ENCODE measurements at regions not wholly inside any gene's neighbourhood (a gene's known extent, or its start where the extent isn't known, plus 50 kb on each side); places are given as distances from the start of the nearest gene placed in this dataset.

GRCh38 chrX:10072786-10073568, 83.8 kb upstream of the CLCN4 start:
- DNase-seq = no peak

DNA sequence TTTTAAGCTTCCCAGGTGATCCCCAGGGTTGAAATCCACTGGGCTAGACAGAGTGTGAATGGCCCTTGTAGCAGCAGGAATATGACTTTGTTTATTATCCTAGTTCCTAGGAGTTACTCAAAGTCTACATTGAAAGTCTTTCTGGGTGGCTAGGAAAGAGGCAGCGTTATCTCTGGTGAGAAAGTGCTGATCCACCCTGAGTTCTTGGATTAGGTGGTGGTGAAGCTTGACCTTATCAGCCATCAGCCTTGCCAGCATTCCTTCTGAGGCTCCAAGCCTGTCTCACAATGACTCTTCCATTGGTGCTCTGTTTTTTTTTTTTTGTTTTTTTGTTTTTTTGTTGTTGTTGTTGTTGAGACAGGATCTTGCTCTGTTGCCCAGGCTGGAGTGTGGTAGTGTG, 83.1 kb upstream of the CLCN4 start:
- DNase-seq = no peak
- POLR2A ChIA-PET = no interaction called here
- Histone ChIP-seq H3K27me3 (replicated peaks in 2 of 5; ENCODE audit: control insufficient read depth in 4 of 5, insufficient read depth in 5 of 5, low read length in 4 of 5) (no peaks in the 10 kb centered on the region), H3K4me3 (ENCODE audit: control insufficient read depth in 1 of 7, extremely low read depth in 1 of 7, insufficient read depth in 4 of 7, low read depth in 2 of 7, low read length in 6 of 7) (no peak overlapping the region), H3K4me1 (ENCODE audit: control extremely low read depth in 1 of 4, control insufficient read depth in 4 of 4, insufficient read depth in 4 of 4, low read length in 3 of 4) (no peaks in the 10 kb centered on the region), H3K9me3 (ENCODE audit: control extremely low read depth in 1 of 5, control insufficient read depth in 4 of 5, insufficient read depth in 2 of 5, low read depth in 1 of 5, low read length in 4 of 5) (no peaks in the 10 kb centered on the region), H3K36me3 (ENCODE audit: control insufficient read depth in 4 of 4, insufficient read depth in 4 of 4, low read length in 3 of 4) (peaks cover 0 to 15% (median 3%) of the 10 kb centered on the region in 4 experiments), H3K27ac (ENCODE audit: insufficient read depth in 1 of 2, low read depth in 1 of 2, low read length in 2 of 2, poor library complexity in 1 of 2, severe bottlenecking in 2 of 2) (no peak overlapping the region)
- CTCF ChIA-PET = no interaction called here
- WGBS (ENCODE audit: insufficient coverage) = 67% methylated on average over 1 of the region's 1 CpG

More at GRCh38 chrX:10072786-10073568, 83.8 kb upstream of the CLCN4 start:
- peaks cover 0 to 16% (median 5%) of the 10 kb centered on the region in 4 experiments for H3K36me3 ChIP-seq (ENCODE audit: control insufficient read depth in 4 of 4, insufficient read depth in 4 of 4, low read length in 3 of 4)
- H3K4me1 ChIP-seq (ENCODE audit: control extremely low read depth in 1 of 4, control insufficient read depth in 4 of 4, insufficient read depth in 4 of 4, low read length in 3 of 4) = no peaks in the 10 kb centered on the region
- H3K9me3 ChIP-seq (ENCODE audit: control extremely low read depth in 1 of 5, control insufficient read depth in 4 of 5, insufficient read depth in 2 of 5, low read depth in 1 of 5, low read length in 4 of 5) = no peaks in the 10 kb centered on the region
- H3K27ac ChIP-seq (ENCODE audit: insufficient read depth in 1 of 2, low read depth in 1 of 2, low read length in 2 of 2, poor library complexity in 1 of 2, severe bottlenecking in 2 of 2) = no peak overlapping the region
- H3K27me3 ChIP-seq (replicated peaks in 2 of 5; ENCODE audit: control insufficient read depth in 4 of 5, insufficient read depth in 5 of 5, low read length in 4 of 5) = no peaks in the 10 kb centered on the region
- WGBS (ENCODE audit: insufficient coverage) = 69% methylated on average over 2 of the region's 4 CpGs
- H3K4me3 ChIP-seq (ENCODE audit: control insufficient read depth in 1 of 7, extremely low read depth in 1 of 7, insufficient read depth in 4 of 7, low read depth in 2 of 7, low read length in 6 of 7) = no peak overlapping the region
- CTCF ChIA-PET = no interaction called here
- POLR2A ChIA-PET = no interaction called here

DNA sequence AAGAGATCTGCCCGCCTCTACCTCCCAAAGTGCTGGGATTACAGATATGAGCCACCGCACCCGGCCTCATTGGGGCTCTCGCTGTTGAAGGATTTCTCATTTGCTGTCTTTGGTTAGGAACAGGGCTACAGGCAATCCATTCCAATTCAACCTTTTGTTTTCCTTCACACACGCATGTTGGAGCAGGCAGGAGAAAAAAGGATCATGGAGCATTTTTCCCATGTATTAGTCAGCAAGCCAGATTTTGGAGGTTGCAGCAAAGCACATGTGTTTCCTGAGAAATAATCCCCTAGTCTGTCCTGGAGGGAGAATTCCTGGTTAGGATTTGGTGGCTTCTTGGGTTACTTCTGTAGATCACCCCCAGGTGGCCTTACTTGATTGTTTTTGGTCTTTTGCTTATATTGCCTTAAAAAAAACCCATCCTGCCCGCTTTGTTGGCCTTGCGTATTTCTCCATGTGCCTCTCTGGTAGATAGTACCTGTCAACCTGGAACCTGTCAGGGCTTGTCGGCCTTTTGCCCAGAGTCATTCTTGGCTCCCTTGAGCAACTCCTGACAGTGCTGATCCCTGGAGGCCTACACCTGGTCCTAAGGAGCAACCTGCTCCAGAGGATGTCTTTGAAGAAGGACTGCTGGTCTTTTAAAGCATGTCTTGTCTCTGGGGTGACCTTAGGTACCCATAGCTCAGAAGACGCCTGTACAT, 82.4 kb upstream of the CLCN4 start:
- 94% methylated on average over 8 of the region's 9 CpGs for WGBS (ENCODE audit: insufficient coverage)

GRCh38 chrX:10076765-10077164, 80.0 kb upstream of the CLCN4 start:
- 97% methylated on average over 7 of the region's 7 CpGs for WGBS (ENCODE audit: insufficient coverage)
- DNase-seq = no peak
- no peak overlapping the region for H3K27ac ChIP-seq (ENCODE audit: insufficient read depth in 1 of 2, low read depth in 1 of 2, low read length in 2 of 2, poor library complexity in 1 of 2, severe bottlenecking in 2 of 2)
- no peak overlapping the region for H3K4me3 ChIP-seq (ENCODE audit: control insufficient read depth in 1 of 7, extremely low read depth in 1 of 7, insufficient read depth in 4 of 7, low read depth in 2 of 7, low read length in 6 of 7)
- no peaks in the 10 kb centered on the region for H3K27me3 ChIP-seq (replicated peaks in 2 of 5; ENCODE audit: control insufficient read depth in 4 of 5, insufficient read depth in 5 of 5, low read length in 4 of 5)
- peaks cover under 1 to 21% (median 6%) of the 10 kb centered on the region in 4 experiments for H3K36me3 ChIP-seq (ENCODE audit: control insufficient read depth in 4 of 4, insufficient read depth in 4 of 4, low read length in 3 of 4)
- H3K9me3 ChIP-seq (ENCODE audit: control extremely low read depth in 1 of 5, control insufficient read depth in 4 of 5, insufficient read depth in 2 of 5, low read depth in 1 of 5, low read length in 4 of 5) = no peaks in the 10 kb centered on the region
- ChIA-PET POLR2A (no interaction called here), CTCF (interaction anchor here (1.9 kb wide), 1 partner anchor 79 kb away, joined by 5 read pairs; no protein-coding TSS in a partner anchor)
- no peaks in the 10 kb centered on the region for H3K4me1 ChIP-seq (ENCODE audit: control extremely low read depth in 1 of 4, control insufficient read depth in 4 of 4, insufficient read depth in 4 of 4, low read length in 3 of 4)

More for the DNA sequence above, 82.4 kb upstream of the CLCN4 start:
- Histone ChIP-seq H3K4me1 (ENCODE audit: control extremely low read depth in 1 of 4, control insufficient read depth in 4 of 4, insufficient read depth in 4 of 4, low read length in 3 of 4) (no peaks in the 10 kb centered on the region), H3K9me3 (ENCODE audit: control extremely low read depth in 1 of 5, control insufficient read depth in 4 of 5, insufficient read depth in 2 of 5, low read depth in 1 of 5, low read length in 4 of 5) (no peaks in the 10 kb centered on the region), H3K4me3 (ENCODE audit: control insufficient read depth in 1 of 7, extremely low read depth in 1 of 7, insufficient read depth in 4 of 7, low read depth in 2 of 7, low read length in 6 of 7) (no peak overlapping the region), H3K27ac (ENCODE audit: insufficient read depth in 1 of 2, low read depth in 1 of 2, low read length in 2 of 2, poor library complexity in 1 of 2, severe bottlenecking in 2 of 2) (no peak overlapping the region), H3K36me3 (ENCODE audit: control insufficient read depth in 4 of 4, insufficient read depth in 4 of 4, low read length in 3 of 4) (peaks cover 2 to 18% (median 3%) of the 10 kb centered on the region in 4 experiments), H3K27me3 (replicated peaks in 2 of 5; ENCODE audit: control insufficient read depth in 4 of 5, insufficient read depth in 5 of 5, low read length in 4 of 5) (no peaks in the 10 kb centered on the region)
- CTCF ChIA-PET = no interaction called here
- DNase-seq = no peak
- POLR2A ChIA-PET = no interaction called here

- Histone ChIP-seq H3K9me3 (ENCODE audit: control extremely low read depth in 1 of 5, control insufficient read depth in 4 of 5, insufficient read depth in 2 of 5, low read depth in 1 of 5, low read length in 4 of 5) (no peaks in the 10 kb centered on the region), H3K27me3 (replicated peaks in 2 of 5; ENCODE audit: control insufficient read depth in 4 of 5, insufficient read depth in 5 of 5, low read length in 4 of 5) (peaks cover 0 to under 1% (median 0%) of the 10 kb centered on the region in 5 experiments), H3K4me3 (ENCODE audit: control insufficient read depth in 1 of 7, extremely low read depth in 1 of 7, insufficient read depth in 4 of 7, low read depth in 2 of 7, low read length in 6 of 7) (no peak overlapping the region), H3K36me3 (ENCODE audit: control insufficient read depth in 4 of 4, insufficient read depth in 4 of 4, low read length in 3 of 4) (peaks cover 0 to 19% (median 6%) of the 10 kb centered on the region in 4 experiments), H3K27ac (ENCODE audit: insufficient read depth in 1 of 2, low read depth in 1 of 2, low read length in 2 of 2, poor library complexity in 1 of 2, severe bottlenecking in 2 of 2) (no peak overlapping the region), H3K4me1 (ENCODE audit: control extremely low read depth in 1 of 4, control insufficient read depth in 4 of 4, insufficient read depth in 4 of 4, low read length in 3 of 4) (no peaks in the 10 kb centered on the region)
- ChIA-PET POLR2A (no interaction called here), CTCF (no interaction called here)
- WGBS (ENCODE audit: insufficient coverage) = 82% methylated on average over 6 of the region's 9 CpGs
- no peak for DNase-seq
Measured at GRCh38 chrX:10077425-10078188, 79.2 kb upstream of the CLCN4 start.

- DNase-seq = no peak
- no peak overlapping the region for H3K4me3 ChIP-seq (ENCODE audit: control insufficient read depth in 1 of 7, extremely low read depth in 1 of 7, insufficient read depth in 4 of 7, low read depth in 2 of 7, low read length in 6 of 7)
- H3K27me3 ChIP-seq (replicated peaks in 2 of 5; ENCODE audit: control insufficient read depth in 4 of 5, insufficient read depth in 5 of 5, low read length in 4 of 5) = peaks cover 0 to 7% (median 0%) of the 10 kb centered on the region in 5 experiments
- ChIA-PET CTCF (no interaction called here), POLR2A (no interaction called here)
- H3K9me3 ChIP-seq (ENCODE audit: control extremely low read depth in 1 of 5, control insufficient read depth in 4 of 5, insufficient read depth in 2 of 5, low read depth in 1 of 5, low read length in 4 of 5) = no peaks in the 10 kb centered on the region
- no peak overlapping the region for H3K27ac ChIP-seq (ENCODE audit: insufficient read depth in 1 of 2, low read depth in 1 of 2, low read length in 2 of 2, poor library complexity in 1 of 2, severe bottlenecking in 2 of 2)
- WGBS (ENCODE audit: insufficient coverage) = no CpG with 5 or more reads among the region's 5 CpGs
- H3K4me1 ChIP-seq (ENCODE audit: control extremely low read depth in 1 of 4, control insufficient read depth in 4 of 4, insufficient read depth in 4 of 4, low read length in 3 of 4) = peaks cover 0 to under 1% (median 0%) of the 10 kb centered on the region in 4 experiments
- H3K36me3 ChIP-seq (ENCODE audit: control insufficient read depth in 4 of 4, insufficient read depth in 4 of 4, low read length in 3 of 4) = peaks cover 0 to 16% (median 5%) of the 10 kb centered on the region in 4 experiments
Measured at GRCh38 chrX:10078266-10078665, 78.5 kb upstream of the CLCN4 start.
